SK-N-SH treated with all-trans-retinoic acid at 6 μM for 48 hours (cell line): ENCODE measurements at regions not wholly inside any gene's neighbourhood (a gene's known extent, or its start where the extent isn't known, plus 50 kb on each side); places are given as distances from the start of the nearest gene placed in this dataset.

Source experiments
- ATAC-seq: fragments of 200-7000 bp; cut with Tn5 transposase; 3 replicates; pipeline ENCODE4 v1.9.1; 2020; ENCODE audit warnings: mild to moderate bottlenecking, moderate library complexity
- ARNTL ChIP-seq: fragments of 450-650 bp; formaldehyde crosslinking; IDR thresholded peaks from 2 replicates; pipeline ENCODE4 v1.5.0; 2020; ENCODE audit warnings: low read depth, mild to moderate bottlenecking, moderate library complexity, borderline replicate concordance
- BACH2 ChIP-seq: fragments of 250-450 bp; sonication (Bioruptor Pico); IDR thresholded peaks from 2 replicates; pipeline ENCODE4 v1.9.0; 2021; ENCODE audit warnings: mild to moderate bottlenecking, borderline replicate concordance
- CREB5 ChIP-seq: fragments of 250-450 bp; sonication (Bioruptor Pico); IDR thresholded peaks from 2 replicates; pipeline ENCODE4 v1.5.1; 2020; ENCODE audit warnings: low read depth, mild to moderate bottlenecking, moderate library complexity
- CSDC2 ChIP-seq: fragments of 250-450 bp; sonication (Bioruptor Pico); IDR thresholded peaks from 2 replicates; pipeline ENCODE4 v1.5.0; 2020; ENCODE audit warnings: mild to moderate bottlenecking, moderate library complexity
- CSRNP3 ChIP-seq: fragments of 250-450 bp; sonication (Bioruptor Pico); IDR thresholded peaks from 2 replicates; pipeline ENCODE4 v1.5.1; 2021; ENCODE audit warnings: mild to moderate bottlenecking, moderate library complexity
- ISL1 ChIP-seq: fragments of 250-450 bp; sonication (Bioruptor Pico); IDR thresholded peaks from 2 replicates; pipeline ENCODE4 v2.1.2; 2022; ENCODE audit warnings: mild to moderate bottlenecking, moderate library complexity
- OSR1 ChIP-seq: fragments of 250-450 bp; sonication (Bioruptor Pico); IDR thresholded peaks from 2 replicates; pipeline ENCODE4 v1.8.0; 2022; ENCODE audit warnings: moderate library complexity, mild to moderate bottlenecking, inconsistent platforms
- PPARA ChIP-seq: fragments of 250-450 bp; sonication (Bioruptor Pico); IDR thresholded peaks from 2 replicates; pipeline ENCODE4 v1.5.0; 2020; ENCODE audit warnings: mild to moderate bottlenecking, borderline replicate concordance
- RARB ChIP-seq: fragments of 250-450 bp; sonication (Bioruptor Pico); IDR thresholded peaks from 2 replicates; pipeline ENCODE4 v1.8.0; 2021; ENCODE audit warnings: mild to moderate bottlenecking, moderate library complexity
- SNAI2 ChIP-seq: fragments of 250-450 bp; sonication (Bioruptor Pico); IDR thresholded peaks from 2 replicates; pipeline ENCODE4 v1.5.0; 2020; ENCODE audit warnings: mild to moderate bottlenecking, moderate library complexity
- TOX ChIP-seq: fragments of 250-450 bp; sonication (Bioruptor Pico); IDR thresholded peaks from 2 replicates; pipeline ENCODE4 v1.8.0; 2021; ENCODE audit warnings: mild to moderate bottlenecking, moderate library complexity, borderline replicate concordance
- ZC3H10 ChIP-seq: fragments of 250-450 bp; sonication (Bioruptor Pico); IDR thresholded peaks from 2 replicates; pipeline ENCODE4 v1.5.1; 2021; ENCODE audit warnings: mild to moderate bottlenecking, moderate library complexity
- ZFP3 ChIP-seq: fragments of 250-450 bp; sonication (Bioruptor Pico); IDR thresholded peaks from 2 replicates; pipeline ENCODE4 v1.5.0; 2020; ENCODE audit warnings: mild to moderate bottlenecking, moderate library complexity
- ZFP30 ChIP-seq: fragments of 450-650 bp; formaldehyde crosslinking; IDR thresholded peaks from 2 replicates; pipeline ENCODE4 v1.5.0; 2022; ENCODE audit warnings: mild to moderate bottlenecking, moderate library complexity
- ZNF565 ChIP-seq: fragments of 450-650 bp; formaldehyde crosslinking; conservative IDR thresholded peaks from 2 replicates; pipeline ENCODE4 v1.5.0; 2020; ENCODE audit warnings: low read depth, mild to moderate bottlenecking, moderate library complexity
- ZNF70 ChIP-seq: fragments of 450-650 bp; formaldehyde crosslinking; IDR thresholded peaks from 2 replicates; pipeline ENCODE4 v1.5.0; 2020; ENCODE audit warnings: mild to moderate bottlenecking, moderate library complexity
- TF ChIP-seq, protein P1 (sequence below): fragments of 250-450 bp; sonication (Bioruptor Pico); IDR thresholded peaks from 2 replicates; pipeline ENCODE4 v1.8.0; 2020; ENCODE audit warnings: mild to moderate bottlenecking, moderate library complexity, borderline replicate concordance
- TF ChIP-seq, protein P2 (sequence below): fragments of 250-450 bp; sonication (Bioruptor Pico); IDR thresholded peaks from 2 replicates; pipeline ENCODE4 v1.8.0; 2021; ENCODE audit warnings: low read depth, mild to moderate bottlenecking, moderate library complexity, borderline replicate concordance

DNA sequence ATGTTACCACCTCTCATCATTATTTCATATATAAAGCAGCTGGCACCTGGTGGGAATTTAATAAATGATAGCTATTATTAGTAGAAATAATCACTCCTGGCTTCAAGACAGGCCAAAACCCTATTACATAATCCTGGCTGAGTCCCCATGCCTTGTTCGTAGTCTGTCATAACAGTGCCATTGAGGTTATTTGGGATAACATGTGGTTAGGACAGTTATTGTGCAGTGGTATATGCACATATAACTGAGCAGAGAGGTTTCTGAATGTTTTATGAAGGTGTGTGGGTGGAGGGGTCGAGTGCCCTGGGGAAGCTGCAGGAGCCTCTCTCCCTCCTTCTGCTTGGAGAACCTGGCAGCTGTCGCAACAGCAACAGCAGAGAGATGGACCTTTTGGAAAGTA lies 162.4 kb upstream of the NABP1 start:
- TF ChIP-seq CSDC2 (CRISPR knock-in tag) (no peak), ZC3H10 (no peak), TOX (CRISPR knock-in tag) (no peak), CREB5 (CRISPR knock-in tag) (no peak), OSR1 (CRISPR knock-in tag) (no peak), RARB (no peak), SNAI2 (CRISPR knock-in tag) (no peak), ZFP30 (CRISPR knock-in tag) (no peak), CSRNP3 (CRISPR knock-in tag) (no peak), ZNF565 (CRISPR knock-in tag) (no peak)
- TF ChIP-seq, protein P1, sequence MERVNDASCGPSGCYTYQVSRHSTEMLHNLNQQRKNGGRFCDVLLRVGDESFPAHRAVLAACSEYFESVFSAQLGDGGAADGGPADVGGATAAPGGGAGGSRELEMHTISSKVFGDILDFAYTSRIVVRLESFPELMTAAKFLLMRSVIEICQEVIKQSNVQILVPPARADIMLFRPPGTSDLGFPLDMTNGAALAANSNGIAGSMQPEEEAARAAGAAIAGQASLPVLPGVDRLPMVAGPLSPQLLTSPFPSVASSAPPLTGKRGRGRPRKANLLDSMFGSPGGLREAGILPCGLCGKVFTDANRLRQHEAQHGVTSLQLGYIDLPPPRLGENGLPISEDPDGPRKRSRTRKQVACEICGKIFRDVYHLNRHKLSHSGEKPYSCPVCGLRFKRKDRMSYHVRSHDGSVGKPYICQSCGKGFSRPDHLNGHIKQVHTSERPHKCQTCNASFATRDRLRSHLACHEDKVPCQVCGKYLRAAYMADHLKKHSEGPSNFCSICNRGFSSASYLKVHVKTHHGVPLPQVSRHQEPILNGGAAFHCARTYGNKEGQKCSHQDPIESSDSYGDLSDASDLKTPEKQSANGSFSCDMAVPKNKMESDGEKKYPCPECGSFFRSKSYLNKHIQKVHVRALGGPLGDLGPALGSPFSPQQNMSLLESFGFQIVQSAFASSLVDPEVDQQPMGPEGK (CRISPR knock-in tag), result no peak
- no peak for ATAC-seq

- TF ChIP-seq PPARA (CRISPR knock-in tag) (no peak), ZC3H10 (no peak), BACH2 (CRISPR knock-in tag) (no peak)
- TF ChIP-seq, all 23 proteins: peak for 0
- no peak for ATAC-seq
These were observed 161.7 kb upstream of the NABP1 start for GRCh38 chr2:191516260-191516659.

- TF ChIP-seq PPARA (CRISPR knock-in tag), result no peak
- no peak for TF ChIP-seq ZNF565 (CRISPR knock-in tag)
- TF ChIP-seq ZNF70 (CRISPR knock-in tag), result no peak
- no peak for TF ChIP-seq ISL1 (CRISPR knock-in tag)
- TF ChIP-seq ARNTL (CRISPR knock-in tag), result no peak
- TF ChIP-seq ZC3H10, result no peak
- TF ChIP-seq, protein P2, sequence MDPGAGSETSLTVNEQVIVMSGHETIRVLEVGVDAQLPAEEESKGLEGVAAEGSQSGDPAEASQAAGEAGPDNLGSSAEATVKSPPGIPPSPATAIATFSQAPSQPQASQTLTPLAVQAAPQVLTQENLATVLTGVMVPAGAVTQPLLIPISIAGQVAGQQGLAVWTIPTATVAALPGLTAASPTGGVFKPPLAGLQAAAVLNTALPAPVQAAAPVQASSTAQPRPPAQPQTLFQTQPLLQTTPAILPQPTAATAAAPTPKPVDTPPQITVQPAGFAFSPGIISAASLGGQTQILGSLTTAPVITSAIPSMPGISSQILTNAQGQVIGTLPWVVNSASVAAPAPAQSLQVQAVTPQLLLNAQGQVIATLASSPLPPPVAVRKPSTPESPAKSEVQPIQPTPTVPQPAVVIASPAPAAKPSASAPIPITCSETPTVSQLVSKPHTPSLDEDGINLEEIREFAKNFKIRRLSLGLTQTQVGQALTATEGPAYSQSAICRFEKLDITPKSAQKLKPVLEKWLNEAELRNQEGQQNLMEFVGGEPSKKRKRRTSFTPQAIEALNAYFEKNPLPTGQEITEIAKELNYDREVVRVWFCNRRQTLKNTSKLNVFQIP (CRISPR knock-in tag), result no peak
- TF ChIP-seq ZFP3, result no peak
- no peak for TF ChIP-seq TOX (CRISPR knock-in tag)
- TF ChIP-seq CREB5 (CRISPR knock-in tag), result no peak
- TF ChIP-seq, protein P1 (CRISPR knock-in tag), result no peak
- TF ChIP-seq CSDC2 (CRISPR knock-in tag), result no peak
- ATAC-seq, result no peak
These were observed 156.2 kb upstream of the NABP1 start for GRCh38 chr2:191521608-191522208.
